ENCODE measurements at regions not wholly inside any gene's neighbourhood (a gene's known extent, or its start where the extent isn't known, plus 50 kb on each side); places are given as distances from the start of the nearest gene placed in this dataset.
"Not testable (repeated sequence)": the region's sequence is repeated elsewhere in the genome, so short reads cannot be mapped to it uniquely, and the experiment has no call there.

- not testable (repeated sequence) for TF ChIP-seq NR2C2 (CRISPR knock-in tag; IDR thresholded peaks at IDR 0.05); ESRRA (CRISPR knock-in tag; IDR thresholded peaks at IDR 0.05; ENCODE audit: borderline replicate concordance); JUN (CRISPR knock-in tag; IDR thresholded peaks at IDR 0.05); CTCF (IDR thresholded peaks at IDR 0.05); PRRX2 (CRISPR knock-in tag; IDR thresholded peaks at IDR 0.05); CREB1 (CRISPR knock-in tag; IDR thresholded peaks at IDR 0.05); ATF6 (CRISPR knock-in tag; IDR thresholded peaks at IDR 0.05); TEAD4 (CRISPR knock-in tag; IDR thresholded peaks at IDR 0.05); CREM (CRISPR knock-in tag; IDR thresholded peaks at IDR 0.05); ZNF423 (CRISPR knock-in tag; IDR thresholded peaks at IDR 0.05)
- TF ChIP-seq, protein P1, sequence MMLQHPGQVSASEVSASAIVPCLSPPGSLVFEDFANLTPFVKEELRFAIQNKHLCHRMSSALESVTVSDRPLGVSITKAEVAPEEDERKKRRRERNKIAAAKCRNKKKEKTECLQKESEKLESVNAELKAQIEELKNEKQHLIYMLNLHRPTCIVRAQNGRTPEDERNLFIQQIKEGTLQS (CRISPR knock-in tag; conservative IDR thresholded peaks at IDR 0.05), result not testable (repeated sequence)
- TF ChIP-seq, protein P2, sequence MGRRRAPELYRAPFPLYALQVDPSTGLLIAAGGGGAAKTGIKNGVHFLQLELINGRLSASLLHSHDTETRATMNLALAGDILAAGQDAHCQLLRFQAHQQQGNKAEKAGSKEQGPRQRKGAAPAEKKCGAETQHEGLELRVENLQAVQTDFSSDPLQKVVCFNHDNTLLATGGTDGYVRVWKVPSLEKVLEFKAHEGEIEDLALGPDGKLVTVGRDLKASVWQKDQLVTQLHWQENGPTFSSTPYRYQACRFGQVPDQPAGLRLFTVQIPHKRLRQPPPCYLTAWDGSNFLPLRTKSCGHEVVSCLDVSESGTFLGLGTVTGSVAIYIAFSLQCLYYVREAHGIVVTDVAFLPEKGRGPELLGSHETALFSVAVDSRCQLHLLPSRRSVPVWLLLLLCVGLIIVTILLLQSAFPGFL (CRISPR knock-in tag; IDR thresholded peaks at IDR 0.05; ENCODE audit: borderline replicate concordance), result not testable (repeated sequence)
- TF ChIP-seq, protein P3, sequence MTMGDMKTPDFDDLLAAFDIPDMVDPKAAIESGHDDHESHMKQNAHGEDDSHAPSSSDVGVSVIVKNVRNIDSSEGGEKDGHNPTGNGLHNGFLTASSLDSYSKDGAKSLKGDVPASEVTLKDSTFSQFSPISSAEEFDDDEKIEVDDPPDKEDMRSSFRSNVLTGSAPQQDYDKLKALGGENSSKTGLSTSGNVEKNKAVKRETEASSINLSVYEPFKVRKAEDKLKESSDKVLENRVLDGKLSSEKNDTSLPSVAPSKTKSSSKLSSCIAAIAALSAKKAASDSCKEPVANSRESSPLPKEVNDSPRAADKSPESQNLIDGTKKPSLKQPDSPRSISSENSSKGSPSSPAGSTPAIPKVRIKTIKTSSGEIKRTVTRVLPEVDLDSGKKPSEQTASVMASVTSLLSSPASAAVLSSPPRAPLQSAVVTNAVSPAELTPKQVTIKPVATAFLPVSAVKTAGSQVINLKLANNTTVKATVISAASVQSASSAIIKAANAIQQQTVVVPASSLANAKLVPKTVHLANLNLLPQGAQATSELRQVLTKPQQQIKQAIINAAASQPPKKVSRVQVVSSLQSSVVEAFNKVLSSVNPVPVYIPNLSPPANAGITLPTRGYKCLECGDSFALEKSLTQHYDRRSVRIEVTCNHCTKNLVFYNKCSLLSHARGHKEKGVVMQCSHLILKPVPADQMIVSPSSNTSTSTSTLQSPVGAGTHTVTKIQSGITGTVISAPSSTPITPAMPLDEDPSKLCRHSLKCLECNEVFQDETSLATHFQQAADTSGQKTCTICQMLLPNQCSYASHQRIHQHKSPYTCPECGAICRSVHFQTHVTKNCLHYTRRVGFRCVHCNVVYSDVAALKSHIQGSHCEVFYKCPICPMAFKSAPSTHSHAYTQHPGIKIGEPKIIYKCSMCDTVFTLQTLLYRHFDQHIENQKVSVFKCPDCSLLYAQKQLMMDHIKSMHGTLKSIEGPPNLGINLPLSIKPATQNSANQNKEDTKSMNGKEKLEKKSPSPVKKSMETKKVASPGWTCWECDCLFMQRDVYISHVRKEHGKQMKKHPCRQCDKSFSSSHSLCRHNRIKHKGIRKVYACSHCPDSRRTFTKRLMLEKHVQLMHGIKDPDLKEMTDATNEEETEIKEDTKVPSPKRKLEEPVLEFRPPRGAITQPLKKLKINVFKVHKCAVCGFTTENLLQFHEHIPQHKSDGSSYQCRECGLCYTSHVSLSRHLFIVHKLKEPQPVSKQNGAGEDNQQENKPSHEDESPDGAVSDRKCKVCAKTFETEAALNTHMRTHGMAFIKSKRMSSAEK (CRISPR knock-in tag; IDR thresholded peaks at IDR 0.05; ENCODE audit: borderline replicate concordance), result not testable (repeated sequence)
These were observed 336.5 kb downstream of the NR2F2 start for GRCh38 chr15:96666979-96667378.

Data from WTC11 (cell line).